HepG2 (cell line): ENCODE measurements at regions not wholly inside any gene's neighbourhood (a gene's known extent, or its start where the extent isn't known, plus 50 kb on each side); places are given as distances from the start of the nearest gene placed in this dataset.
A peak's percentile ranks its signal among the peaks of the same experiment; 100 is the strongest.

Experiments used
- ARNT2 ChIP-seq: sonication (generic); formaldehyde crosslinking; IDR thresholded peaks from 2 replicates; pipeline ENCODE4 v1.8.0; 2022; ENCODE audit warnings: mild to moderate bottlenecking, low read depth, missing genetic modification reagents, moderate library complexity
- ATF3 ChIP-seq: sonication (generic); formaldehyde crosslinking; IDR thresholded peaks from 2 replicates; pipeline ENCODE4 v1.4.0; 2020; ENCODE audit warnings: missing genetic modification reagents
- CHD2 ChIP-seq: IDR thresholded peaks from 2 replicates; pipeline ENCODE4 v1.6.1; 2011; ENCODE audit warnings: low read depth, low read length, improper control_type of control experiment
- ETS1 ChIP-seq: sonication (generic); formaldehyde crosslinking; IDR thresholded peaks from 2 replicates; pipeline ENCODE4 v1.4.0; 2020; ENCODE audit warnings: missing genetic modification reagents
- FOXO1 ChIP-seq: sonication (generic); formaldehyde crosslinking; IDR thresholded peaks from 2 replicates; pipeline ENCODE4 v1.4.0; 2020; ENCODE audit warnings: missing genetic modification reagents
- GLMP ChIP-seq: sonication (generic); formaldehyde crosslinking; IDR thresholded peaks from 2 replicates; pipeline ENCODE4 v1.9.0; 2021; ENCODE audit warnings: missing genetic modification reagents, mild to moderate bottlenecking, borderline replicate concordance
- IKZF1 ChIP-seq: fragments of 450-650 bp; IDR thresholded peaks from 2 replicates; pipeline ENCODE4 v1.7.1; 2016
- KDM5B ChIP-seq: sonication (generic); formaldehyde crosslinking; IDR thresholded peaks from 2 replicates; pipeline ENCODE4 v1.4.0; 2020; ENCODE audit warnings: missing genetic modification reagents, mild to moderate bottlenecking, borderline replicate concordance
- KLF13 ChIP-seq: sonication (generic); formaldehyde crosslinking; IDR thresholded peaks from 2 replicates; pipeline ENCODE4 v1.4.0; 2020; ENCODE audit warnings: mild to moderate bottlenecking, missing genetic modification reagents
- MAFF ChIP-seq: IDR thresholded peaks from 2 replicates; pipeline ENCODE4 v1.6.1; 2011; ENCODE audit warnings: low read depth, low read length, improper control_type of control experiment
- MAFK ChIP-seq, 2 experiments: IDR thresholded peaks in 1 of 2; conservative IDR thresholded peaks in 1 of 2; 2 replicates each; pipeline ENCODE4 v1.6.1; 2011; ENCODE audit warnings: improper control_type of control experiment in 2 of 2, low read length in 2 of 2
- NBN ChIP-seq: fragments of 450-650 bp; conservative IDR thresholded peaks from 2 replicates; pipeline ENCODE4 v1.6.1; 2017
- NCOA2 ChIP-seq: sonication (generic); formaldehyde crosslinking; IDR thresholded peaks from 2 replicates; pipeline ENCODE4 v1.8.0; 2022; ENCODE audit warnings: inconsistent platforms
- NFRKB ChIP-seq: fragments of 450-650 bp; IDR thresholded peaks from 2 replicates; pipeline ENCODE4 v1.6.1; 2017
- NKX3-1 ChIP-seq: sonication (generic); formaldehyde crosslinking; IDR thresholded peaks from 2 replicates; pipeline ENCODE4 v1.5.0; 2020; ENCODE audit warnings: missing genetic modification reagents
- PCBP1 ChIP-seq: fragments of 200-400 bp; formaldehyde crosslinking; IDR thresholded peaks from 2 replicates; pipeline ENCODE4 v1.6.1; 2017; ENCODE audit warnings: mild to moderate bottlenecking, low read depth, low read length, borderline replicate concordance
- PCBP2 ChIP-seq: fragments of 200-400 bp; formaldehyde crosslinking; optimal IDR thresholded peaks from 2 replicates; pipeline ENCODE3; 2018; ENCODE audit warnings: low read length, low read depth; ENCODE audit not compliant: poor library complexity, severe bottlenecking
- SP5 ChIP-seq: IDR thresholded peaks from 2 replicates; pipeline ENCODE4 v1.6.1; 2016; ENCODE audit warnings: low read depth, borderline replicate concordance
- TBL1XR1 ChIP-seq: fragments of 150-350 bp; IDR thresholded peaks from 2 replicates; pipeline ENCODE4 v1.6.1; 2014; ENCODE audit warnings: borderline replicate concordance, low read length; ENCODE audit not compliant: partially characterized antibody
- UBTF ChIP-seq: sonication (generic); formaldehyde crosslinking; IDR thresholded peaks from 2 replicates; pipeline ENCODE4 v1.4.0; 2020; ENCODE audit warnings: mild to moderate bottlenecking, missing genetic modification reagents
- YY1 ChIP-seq: IDR thresholded peaks from 2 replicates; pipeline ENCODE4 v1.6.1; 2011; ENCODE audit warnings: low read length, low read depth, moderate library complexity, mild to moderate bottlenecking; ENCODE audit not compliant: insufficient read depth, insufficient replicate concordance
- ZNF136 ChIP-seq: sonication (generic); formaldehyde crosslinking; IDR thresholded peaks from 2 replicates; pipeline ENCODE4 v1.8.1; 2022; ENCODE audit warnings: low read depth, mild to moderate bottlenecking, moderate library complexity, missing genetic modification reagents
- ZNF20 ChIP-seq: sonication (generic); formaldehyde crosslinking; IDR thresholded peaks from 2 replicates; pipeline ENCODE4 v1.4.0; 2020; ENCODE audit warnings: mild to moderate bottlenecking, moderate library complexity, missing genetic modification reagents
- ZNF225 ChIP-seq: sonication (generic); formaldehyde crosslinking; IDR thresholded peaks from 2 replicates; pipeline ENCODE4 v1.4.0; 2020; ENCODE audit warnings: mild to moderate bottlenecking, missing genetic modification reagents
- ZNF253 ChIP-seq: sonication (generic); formaldehyde crosslinking; IDR thresholded peaks from 2 replicates; pipeline ENCODE4 v1.8.0; 2022; ENCODE audit warnings: mild to moderate bottlenecking, missing genetic modification reagents, borderline replicate concordance
- ZNF75D ChIP-seq: sonication (generic); formaldehyde crosslinking; IDR thresholded peaks from 2 replicates; pipeline ENCODE4 v1.8.1; 2023; ENCODE audit warnings: missing genetic modification reagents, mild to moderate bottlenecking, borderline replicate concordance

- TF ChIP-seq GLMP (CRISPR knock-in tag) (no peak), KDM5B (peak; percentile 61; the same call in 1 of the 2 replicates), ATF3 (CRISPR knock-in tag) (0 out of 2 replicates have a peak, but pooled peaks have one; percentile 35), KLF13 (CRISPR knock-in tag) (no peak), MAFF (peak; percentile 1; the same call in 1 of the 2 replicates), UBTF (peak; percentile 84), NBN (no peak), TBL1XR1 (peak; percentile 1), ZNF75D (CRISPR knock-in tag) (no peak), SP5 (peak; percentile 69), CHD2 (no peak), ARNT2 (peak; percentile 77; the same call in 1 of the 2 replicates), ZNF253 (CRISPR knock-in tag) (0 out of 2 replicates have a peak, but pooled peaks have one; percentile 84), ZNF20 (CRISPR knock-in tag) (no peak), ETS1 (CRISPR knock-in tag) (no peak), ZNF136 (CRISPR knock-in tag) (no peak), MAFK (conservative IDR thresholded peaks at IDR 0.05 in 1 of 2, IDR thresholded peaks at IDR 0.05 in 1 of 2; ENCODE audit: low read length in 2 of 2) (no peak), PCBP2 (no peak), NKX3-1 (CRISPR knock-in tag) (peak; percentile 58; the same call in 1 of the 2 replicates), FOXO1 (peak; percentile 88), YY1 (peak; percentile 95), NFRKB (no peak), NCOA2 (CRISPR knock-in tag) (peak; percentile 99), IKZF1 (no peak), PCBP1 (peak; percentile 79; the same call in 1 of the 2 replicates), ZNF225 (CRISPR knock-in tag) (no peak)
These were observed 185.9 kb upstream of the HAAO start (continued) for GRCh38 chr2:42978175-42978886.
